Islet precursor cell (in vitro differentiated cells): ENCODE measurements at regions not wholly inside any gene's neighbourhood (a gene's known extent, or its start where the extent isn't known, plus 50 kb on each side); places are given as distances from the start of the nearest gene placed in this dataset.
"Not testable (repeated sequence)": the region's sequence is repeated elsewhere in the genome, so short reads cannot be mapped to it uniquely, and the experiment has no call there.

ENCODE experiments used
- DNase-seq: peaks from one replicate; pipeline ENCODE4 v3.0.0-alpha.2; 2018

- DNase-seq = no peak
Observed at GRCh38 chr13:107642831-107643230, 572.5 kb downstream of the LIG4 start.

DNA sequence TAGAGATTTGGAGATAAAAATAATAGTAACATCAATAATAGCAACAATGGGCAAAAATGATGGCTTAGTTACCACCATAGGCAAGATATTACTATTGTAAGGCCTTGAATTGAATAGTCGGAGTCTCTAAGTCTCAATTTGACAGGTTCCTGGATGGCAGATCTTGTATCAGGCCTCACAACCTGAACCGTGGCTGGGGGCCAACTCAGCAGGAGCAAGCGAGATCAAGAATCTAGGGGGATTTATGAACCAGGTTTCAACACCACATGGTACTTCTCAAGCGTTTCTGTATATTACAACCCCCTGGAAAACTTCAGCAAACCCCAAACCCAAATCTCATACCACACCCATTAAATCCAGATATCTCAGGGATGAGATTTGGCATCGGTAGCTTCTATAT is 573.8 kb downstream of the LIG4 start:
- DNase-seq = no peak

- DNase-seq = no peak
Observed at GRCh38 chr13:107625648-107626047, 589.7 kb downstream of the LIG4 start.

DNA sequence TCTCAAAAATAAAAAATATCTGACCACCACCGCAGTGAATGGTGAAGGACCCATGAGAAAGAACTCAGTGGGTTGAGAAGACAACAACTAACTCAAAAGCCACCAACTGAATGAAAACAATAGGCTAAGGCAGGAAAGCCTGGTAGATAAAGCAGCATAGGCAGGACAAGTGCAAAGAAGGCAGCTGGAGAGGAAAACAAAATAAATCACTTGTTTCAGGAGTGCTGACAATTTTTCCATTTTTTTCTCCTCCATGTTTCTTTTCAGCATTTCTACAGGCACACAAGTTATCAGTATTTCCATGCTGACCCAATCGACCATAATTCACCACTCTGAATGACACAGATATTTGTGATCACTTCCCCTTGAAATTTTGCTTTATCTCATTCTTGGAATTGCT is 597.8 kb downstream of the LIG4 start:
- no peak for DNase-seq

DNA sequence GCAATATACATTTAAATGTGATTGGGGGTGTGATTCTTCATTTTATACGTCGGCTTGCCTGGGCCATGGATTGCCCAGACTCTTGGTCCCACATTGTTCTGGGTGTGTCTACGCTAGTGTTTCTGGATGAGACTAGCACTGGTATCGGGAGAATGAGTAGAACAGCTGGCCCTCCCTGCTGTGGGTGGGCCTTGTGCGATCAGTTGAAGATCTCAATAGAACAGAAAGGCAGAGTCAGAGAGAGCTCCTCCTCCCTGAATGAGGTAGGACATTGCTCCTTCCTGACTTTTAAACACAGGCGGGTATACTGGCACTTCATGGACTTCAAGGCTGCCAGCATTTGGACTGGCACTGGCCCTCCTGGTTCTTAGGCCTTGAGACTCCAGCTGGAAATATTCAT is 603.0 kb downstream of the LIG4 start:
- DNase-seq = no peak

GRCh38 chr13:107608736-107609135 is 606.6 kb downstream of the LIG4 start:
- DNase-seq = no peak

DNA sequence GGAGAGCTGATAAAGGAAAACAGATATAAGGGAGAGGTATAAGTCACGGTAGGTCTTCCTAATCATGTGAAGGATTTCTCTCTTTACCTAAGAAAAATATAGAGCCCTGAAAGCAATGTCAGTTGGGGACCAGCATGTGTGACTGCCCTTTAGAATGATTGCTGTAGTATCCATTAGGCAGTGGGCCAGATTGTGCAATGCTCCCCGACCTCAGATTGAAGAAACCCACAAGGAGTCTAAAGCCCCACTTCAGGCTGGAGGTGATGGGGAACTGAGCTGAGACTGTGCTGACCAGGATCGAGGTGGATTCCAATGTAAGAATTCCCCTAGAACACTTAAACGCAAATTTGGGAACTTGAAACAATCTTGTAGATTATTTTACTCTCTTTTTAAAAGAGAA is 614.4 kb downstream of the LIG4 start:
- no peak for DNase-seq

- DNase-seq = not testable (repeated sequence)
Observed at GRCh38 chr13:107596306-107596705, 619.0 kb downstream of the LIG4 start.

DNA sequence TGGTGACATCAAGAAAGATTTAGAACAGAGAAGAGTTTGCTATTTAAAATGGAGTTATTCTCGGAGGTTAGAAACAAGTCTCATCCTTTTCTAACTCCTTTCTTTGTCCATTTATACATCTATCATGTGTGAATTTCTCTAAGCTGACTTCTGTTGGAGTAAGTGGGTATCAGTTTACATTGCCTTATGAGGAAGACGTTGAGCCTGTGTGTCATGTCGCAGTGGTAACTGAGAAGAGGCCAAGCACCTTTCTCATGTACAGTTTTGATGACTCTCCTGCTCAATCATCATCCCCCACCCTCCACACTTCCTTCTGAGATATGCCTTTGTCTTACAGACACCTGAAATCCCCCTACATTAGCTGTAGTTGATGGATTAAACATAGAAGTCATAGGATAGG is 624.8 kb downstream of the LIG4 start:
- DNase-seq = no peak

DNA sequence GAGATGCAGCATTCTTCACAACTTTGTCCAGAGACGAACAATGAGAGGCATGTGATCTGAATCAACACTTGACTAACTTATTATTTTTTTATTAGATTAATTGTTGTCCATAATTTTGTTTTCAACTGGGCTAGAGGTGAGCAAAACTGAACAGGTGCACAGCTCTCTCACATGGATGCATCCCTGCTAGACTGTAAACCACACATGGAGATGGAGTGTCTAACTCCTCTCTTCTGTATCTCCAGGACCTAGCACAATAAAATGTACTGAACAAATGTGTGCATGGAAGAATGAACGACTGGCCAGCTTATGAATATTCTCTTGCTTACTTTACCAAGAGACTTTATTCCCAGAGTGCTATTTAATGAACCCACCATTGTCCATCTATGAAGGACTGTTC is 627.7 kb downstream of the LIG4 start:
- no peak for DNase-seq

- no peak for DNase-seq
Observed at GRCh38 chr13:107586216-107586615, 629.1 kb downstream of the LIG4 start.

GRCh38 chr13:107585469-107586180 is 629.7 kb downstream of the LIG4 start:
- DNase-seq = no peak

- no peak for DNase-seq
Observed at GRCh38 chr13:107582171-107582570, 633.2 kb downstream of the LIG4 start.

DNA sequence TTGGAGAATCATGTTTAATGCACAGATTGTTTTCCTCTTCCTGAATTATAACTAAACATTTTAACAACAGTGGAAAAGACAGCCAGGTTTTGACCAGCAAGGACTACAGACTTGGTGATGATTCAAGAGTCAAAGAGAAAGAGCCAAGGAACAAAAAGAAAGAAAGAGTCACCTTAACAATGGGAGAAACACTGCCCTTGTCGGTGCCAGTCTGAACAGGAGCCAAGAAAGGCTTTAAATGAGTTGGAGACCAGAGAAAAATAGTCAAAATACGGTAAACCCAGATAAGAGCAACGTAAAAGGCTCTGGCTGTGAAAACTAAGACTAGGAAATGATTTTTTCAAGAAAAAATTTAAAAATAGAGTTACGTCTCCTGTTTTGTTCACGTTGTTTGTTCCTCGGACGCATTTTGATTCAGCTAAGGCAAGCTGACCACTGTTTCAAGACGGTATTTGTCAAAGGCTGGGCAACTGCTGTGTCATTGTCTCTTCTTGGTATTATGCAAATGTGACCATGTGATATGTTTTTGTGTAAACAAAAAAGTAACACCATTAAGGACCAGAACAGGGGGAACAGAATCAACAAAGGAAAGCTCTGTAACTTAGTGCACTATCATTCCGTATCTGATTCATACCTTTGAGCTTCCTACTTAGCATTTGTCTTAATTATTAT is 634.5 kb downstream of the LIG4 start:
- DNase-seq = no peak

- no peak for DNase-seq
Observed at GRCh38 chr13:107576430-107576829, 638.9 kb downstream of the LIG4 start.

GRCh38 chr13:107574517-107575210 is 640.7 kb downstream of the LIG4 start:
- DNase-seq = no peak

DNA sequence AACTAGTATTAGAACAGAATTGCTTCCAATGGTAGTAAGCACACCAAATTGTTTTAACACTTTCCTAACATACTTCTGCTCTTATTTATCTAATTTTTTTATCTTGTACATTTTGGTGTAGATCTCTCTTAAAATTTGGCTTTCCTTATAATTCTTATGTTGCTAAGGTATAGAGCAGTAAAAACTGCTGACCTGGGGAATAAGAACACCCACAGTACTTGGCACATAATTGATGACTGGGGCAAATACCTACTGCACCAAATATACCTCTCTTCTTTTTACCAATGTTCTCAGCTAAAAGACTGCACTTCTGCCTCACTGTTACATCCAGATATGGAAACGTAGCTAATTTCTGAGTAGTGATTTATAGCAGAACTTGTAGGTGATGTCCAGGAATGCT is 642.2 kb downstream of the LIG4 start:
- DNase-seq = no peak

GRCh38 chr13:107572156-107572555 is 643.2 kb downstream of the LIG4 start:
- no peak for DNase-seq

- DNase-seq = no peak
Observed at GRCh38 chr13:107568181-107568580, 647.2 kb downstream of the LIG4 start.

- no peak for DNase-seq
Observed at GRCh38 chr13:107563099-107563925, 652.0 kb downstream of the LIG4 start.

GRCh38 chr13:107562203-107562602 is 653.1 kb downstream of the LIG4 start:
- DNase-seq = no peak

DNA sequence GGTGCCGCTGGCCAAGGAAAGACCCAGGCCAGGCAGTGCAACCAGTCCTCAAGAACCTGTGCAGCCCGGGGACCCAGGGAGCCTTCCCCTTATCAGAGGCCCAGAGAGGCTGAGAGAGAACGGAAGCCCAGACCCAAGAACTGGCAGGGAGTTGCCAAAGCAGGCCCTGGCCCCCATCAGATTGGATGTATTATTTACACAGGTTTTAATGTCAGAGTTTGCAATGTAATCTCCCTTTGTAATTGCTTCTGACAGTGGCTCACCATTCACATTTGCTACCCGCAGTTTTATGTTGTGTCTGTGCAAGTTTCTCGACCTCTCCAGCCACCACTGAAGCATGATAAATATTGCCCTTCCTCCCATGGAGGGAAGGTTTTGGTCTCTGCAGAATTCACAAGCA is 660.9 kb downstream of the LIG4 start:
- no peak for DNase-seq

GRCh38 chr13:107553838-107554237 is 661.5 kb downstream of the LIG4 start:
- DNase-seq = no peak
